Left cardiac atrium (tissue), 4 donors: ENCODE measurements at regions not wholly inside any gene's neighbourhood (a gene's known extent, or its start where the extent isn't known, plus 50 kb on each side); places are given as distances from the start of the nearest gene placed in this dataset.
A peak's percentile ranks its signal among the peaks of the same experiment; 100 is the strongest.
"Not testable (repeated sequence)": the region's sequence is repeated elsewhere in the genome, so short reads cannot be mapped to it uniquely, and the experiment has no call there.

ENCODE experiments used
- ATAC-seq, 2 donors: fragments of 200-7000 bp; cut with Tn5 transposase; one replicate each; pipeline ENCODE4 v1.9.1; 2020; ENCODE audit warnings: mild to moderate bottlenecking in 2 of 2, moderate library complexity in 2 of 2
- DNase-seq: peaks from one replicate; pipeline ENCODE4 v3.0.0-alpha.2; 2020
- intact Hi-C, 2 donors: fragments of 100-400 bp; cut with DNase I; formaldehyde crosslinking; loops; one replicate each; pipeline versions ENCODE4 v1.14.1 to v1.15.1; 2022 to 2023
- donor health status: DM: no; HTN: yes; CAD: no.
- donor health status: DM: no; HTN: yes; CAD: no; lungs with severe emphysema.
- donor health status: DM: yes; HTN: yes; CAD: no.
- donor health status: Dilated cardiomyopathy.

- no peak for DNase-seq
- intact Hi-C loops, result no loop called here
- no peak for ATAC-seq
Measured at GRCh38 chr1:235059221-235059620, 69.4 kb downstream of the TOMM20 start.

- intact Hi-C loops, result no loop called here
- no peak for ATAC-seq
- DNase-seq, result no peak
Measured at GRCh38 chr1:235058695-235059094, 69.9 kb downstream of the TOMM20 start.

- intact Hi-C loops, result no loop called here
- ATAC-seq (no peak), DNase-seq (no peak)
Measured at GRCh38 chr1:235057385-235058306, 71.0 kb downstream of the TOMM20 start.

GRCh38 chr1:235056937-235057336 is 71.7 kb downstream of the TOMM20 start:
- DNase-seq (no peak), ATAC-seq (no peak)
- intact Hi-C loops, result no loop called here

GRCh38 chr1:235054936-235055335 is 73.7 kb downstream of the TOMM20 start:
- intact Hi-C loops, result no loop called here
- ATAC-seq (no peak), DNase-seq (no peak)

GRCh38 chr1:235054466-235054865 is 74.2 kb downstream of the TOMM20 start:
- no peak for DNase-seq
- intact Hi-C loops, result no loop called here
- ATAC-seq, result no peak

GRCh38 chr1:235052067-235053008 is 76.3 kb downstream of the TOMM20 start:
- intact Hi-C loops, result no loop called here
- DNase-seq, result no peak
- no peak for ATAC-seq

- intact Hi-C loops, result no loop called here
- ATAC-seq (no peak), DNase-seq (no peak)
Measured at GRCh38 chr1:235051521-235051920, 77.1 kb downstream of the TOMM20 start.

GRCh38 chr1:235050911-235051360 is 77.7 kb downstream of the TOMM20 start:
- intact Hi-C loops, result no loop called here
- DNase-seq (peak; percentile 70), ATAC-seq (peak; percentile 15 to 56)

GRCh38 chr1:235049716-235050378 is 78.8 kb downstream of the TOMM20 start:
- ATAC-seq, intact Hi-C loops, DNase-seq: not testable (repeated sequence)

- ATAC-seq, result no peak
- intact Hi-C loops, result no loop called here
- DNase-seq, result no peak
Measured at GRCh38 chr1:235049217-235049616, 79.4 kb downstream of the TOMM20 start.

GRCh38 chr1:235047331-235047871 is 81.2 kb downstream of the TOMM20 start:
- intact Hi-C loops, result no loop called here
- ATAC-seq (no peak), DNase-seq (peak; percentile 31)

GRCh38 chr1:235045921-235046601 is 82.6 kb downstream of the TOMM20 start:
- ATAC-seq, result no peak
- DNase-seq, result no peak
- intact Hi-C loops, result no loop called here

- ATAC-seq (no peak), DNase-seq (no peak)
- intact Hi-C loops, result no loop called here
Measured at GRCh38 chr1:235045034-235045690, 83.5 kb downstream of the TOMM20 start.

GRCh38 chr1:235043234-235043633 is 85.4 kb downstream of the TOMM20 start:
- no peak for DNase-seq
- no peak for ATAC-seq
- intact Hi-C loops, result no loop called here

- ATAC-seq, result no peak
- DNase-seq, result no peak
- intact Hi-C loops, result no loop called here
Measured at GRCh38 chr1:235038701-235039100, 89.9 kb downstream of the TOMM20 start.

GRCh38 chr1:235035928-235036327 is 92.7 kb downstream of the TOMM20 start:
- intact Hi-C loops, result no loop called here
- ATAC-seq (no peak), DNase-seq (no peak)

- intact Hi-C loops, result no loop called here
Measured at GRCh38 chr1:235030919-235031596, 97.6 kb downstream of the TOMM20 start.

More at GRCh38 chr1:235030919-235031596, 97.6 kb downstream of the TOMM20 start:
- no peak for DNase-seq
- no peak for ATAC-seq
